NT2/D1 (cell line): ENCODE measurements at regions not wholly inside any gene's neighbourhood (a gene's known extent, or its start where the extent isn't known, plus 50 kb on each side); places are given as distances from the start of the nearest gene placed in this dataset.

Source experiments
- YY1 ChIP-seq: IDR thresholded peaks from 2 replicates; pipeline ENCODE4 v1.6.1; 2011; ENCODE audit not compliant: insufficient read length, insufficient read depth
- ZNF274 ChIP-seq: IDR thresholded peaks from 2 replicates; pipeline ENCODE4 v1.6.1; 2011; ENCODE audit warnings: mild to moderate bottlenecking, low read depth, low read length

GRCh38 chr10:132120734-132121510 is 55.2 kb downstream of the JAKMIP3 start:
- TF ChIP-seq ZNF274 (no peak), YY1 (no peak)
